Hepatocyte (in vitro differentiated cells): ENCODE measurements at regions not wholly inside any gene's neighbourhood (a gene's known extent, or its start where the extent isn't known, plus 50 kb on each side); places are given as distances from the start of the nearest gene placed in this dataset.

Experiments
- DNase-seq: peaks from one replicate; pipeline ENCODE4 v3.0.0-alpha.2; 2016; ENCODE audit warnings: low spot score
- H2AFZ ChIP-seq: fragments of 200-600 bp; sonication (generic); 2 replicates; pipeline ENCODE4 v1.6.0; 2016; ENCODE audit warnings: antibody characterized with exemption, mild to moderate bottlenecking
- H3K27ac ChIP-seq: fragments of 200-600 bp; sonication (generic); 2 replicates; pipeline ENCODE4 v1.5.1; 2016; ENCODE audit warnings: mild to moderate bottlenecking
- H3K27me3 ChIP-seq: fragments of 200-600 bp; sonication (generic); 2 replicates; pipeline ENCODE4 v1.6.1; 2016
- H3K36me3 ChIP-seq: fragments of 200-600 bp; sonication (generic); replicated peaks from 2 replicates; pipeline ENCODE4 v1.5.1; 2016; ENCODE audit warnings: low read depth; ENCODE audit not compliant: insufficient read depth
- H3K4me1 ChIP-seq: fragments of 200-600 bp; sonication (generic); 2 replicates; pipeline ENCODE4 v1.5.1; 2016; ENCODE audit warnings: mild to moderate bottlenecking, moderate library complexity; ENCODE audit not compliant: insufficient read depth
- H3K4me2 ChIP-seq: fragments of 200-600 bp; sonication (generic); 2 replicates; pipeline ENCODE4 v1.6.0; 2016
- H3K4me3 ChIP-seq: fragments of 200-600 bp; sonication (generic); 2 replicates; pipeline ENCODE4 v1.5.1; 2016; ENCODE audit warnings: mild to moderate bottlenecking
- H3K79me2 ChIP-seq: fragments of 200-600 bp; sonication (generic); 2 replicates; pipeline ENCODE4 v1.6.0; 2017; ENCODE audit warnings: mild to moderate bottlenecking
- H3K9me2 ChIP-seq: fragments of 200-600 bp; sonication (generic); replicated peaks from 2 replicates; pipeline ENCODE4 v1.6.0; 2017; ENCODE audit warnings: mild to moderate bottlenecking; ENCODE audit not compliant: insufficient read depth
- H3K9me3 ChIP-seq: fragments of 200-600 bp; sonication (generic); 2 replicates; pipeline ENCODE4 v1.5.1; 2016; ENCODE audit warnings: low read depth, mild to moderate bottlenecking
- H4K20me1 ChIP-seq: fragments of 200-600 bp; sonication (generic); 2 replicates; pipeline ENCODE4 v1.6.0; 2016; ENCODE audit warnings: mild to moderate bottlenecking; ENCODE audit not compliant: insufficient read depth, poor library complexity, severe bottlenecking
- EZH2 ChIP-seq: fragments of 200-600 bp; sonication (generic); IDR thresholded peaks from 2 replicates; pipeline ENCODE4 v1.6.1; 2016; ENCODE audit warnings: antibody characterized with exemption, mild to moderate bottlenecking, borderline replicate concordance
- EZH2phosphoT487 ChIP-seq: fragments of 200-600 bp; sonication (generic); IDR thresholded peaks from one replicate; pipeline ENCODE4 v1.6.1; 2018; ENCODE audit warnings: antibody characterized with exemption, mild to moderate bottlenecking, low read depth, moderate library complexity; ENCODE audit not compliant: unreplicated experiment, severe bottlenecking
- WGBS: methylation state at CpG from one replicate; pipeline ENCODE4 v1.1.6; 2016; ENCODE audit warnings: low lambda C conversion rate; ENCODE audit errors: missing lambda C conversion rate; 5-methylcytosine and 5-hydroxymethylcytosine counted together
- TF ChIP-seq, protein P1 (sequence below): fragments of 200-600 bp; sonication (generic); IDR thresholded peaks from 2 replicates; pipeline ENCODE4 v1.5.1; 2016; ENCODE audit warnings: antibody characterized with exemption, mild to moderate bottlenecking; ENCODE audit not compliant: poor library complexity

DNA sequence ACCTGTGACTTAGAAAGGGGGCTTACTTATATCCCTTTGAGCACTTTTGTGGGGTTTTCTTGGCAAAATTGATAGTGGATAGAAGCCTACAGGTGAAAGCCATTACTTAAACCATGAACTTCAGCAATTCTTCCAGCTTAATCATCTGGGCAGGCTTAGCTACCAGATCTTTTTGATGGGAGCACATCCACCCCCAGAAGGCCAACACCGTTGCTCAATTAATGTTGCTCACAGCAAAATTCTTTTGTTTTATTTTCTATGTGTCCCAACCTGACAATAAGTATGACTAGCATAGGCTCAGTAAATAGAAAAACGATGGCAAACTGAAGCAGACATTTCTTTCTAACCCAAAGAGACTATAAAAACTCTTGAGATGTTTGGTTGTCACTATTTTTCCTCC is 269.4 kb upstream of the TCF4 start:
- Histone ChIP-seq H3K9me2 (no peaks in the 10 kb centered on the region), H3K27me3 (no peaks in the 10 kb centered on the region), H3K79me2 (no peaks in the 10 kb centered on the region), H3K4me1 (peaks cover 9% of the 10 kb centered on the region), H2AFZ (no peak overlapping the region), H3K36me3 (no peaks in the 10 kb centered on the region), H3K4me3 (no peak overlapping the region), H3K4me2 (no peak overlapping the region), H4K20me1 (no peaks in the 10 kb centered on the region), H3K9me3 (no peaks in the 10 kb centered on the region), H3K27ac (no peak overlapping the region)
- 66% methylated on average over 2 of the region's 2 CpGs for WGBS
- DNase-seq, result no peak
- no peak for TF ChIP-seq EZH2phosphoT487

DNA sequence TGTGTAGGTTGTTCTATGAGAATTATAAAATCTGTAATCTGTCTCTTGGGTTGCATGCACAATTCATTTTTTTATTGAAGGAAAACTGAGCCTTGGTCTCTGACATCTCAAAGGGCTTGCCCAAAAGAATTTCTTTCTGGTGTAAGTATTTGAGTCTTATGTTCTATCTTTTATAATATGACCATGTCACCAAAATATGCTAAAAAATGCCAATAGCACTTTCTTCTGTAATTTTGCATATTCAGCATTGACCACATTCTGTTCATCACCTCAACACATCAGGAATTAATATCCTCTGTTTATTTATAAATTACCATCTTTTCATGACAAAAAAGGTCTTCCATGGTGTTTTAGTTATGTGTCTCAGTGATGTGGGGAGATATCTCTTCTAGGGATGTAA is 268.7 kb upstream of the TCF4 start:
- Histone ChIP-seq H3K27ac (no peak overlapping the region), H3K4me3 (no peak overlapping the region), H4K20me1 (no peaks in the 10 kb centered on the region), H3K79me2 (no peaks in the 10 kb centered on the region), H3K36me3 (no peaks in the 10 kb centered on the region), H3K9me2 (no peaks in the 10 kb centered on the region), H2AFZ (no peak overlapping the region), H3K4me2 (no peak overlapping the region), H3K4me1 (peaks cover 9% of the 10 kb centered on the region), H3K27me3 (no peaks in the 10 kb centered on the region), H3K9me3 (no peaks in the 10 kb centered on the region)
- TF ChIP-seq EZH2 (no peak), EZH2phosphoT487 (no peak)
- TF ChIP-seq, protein P1, sequence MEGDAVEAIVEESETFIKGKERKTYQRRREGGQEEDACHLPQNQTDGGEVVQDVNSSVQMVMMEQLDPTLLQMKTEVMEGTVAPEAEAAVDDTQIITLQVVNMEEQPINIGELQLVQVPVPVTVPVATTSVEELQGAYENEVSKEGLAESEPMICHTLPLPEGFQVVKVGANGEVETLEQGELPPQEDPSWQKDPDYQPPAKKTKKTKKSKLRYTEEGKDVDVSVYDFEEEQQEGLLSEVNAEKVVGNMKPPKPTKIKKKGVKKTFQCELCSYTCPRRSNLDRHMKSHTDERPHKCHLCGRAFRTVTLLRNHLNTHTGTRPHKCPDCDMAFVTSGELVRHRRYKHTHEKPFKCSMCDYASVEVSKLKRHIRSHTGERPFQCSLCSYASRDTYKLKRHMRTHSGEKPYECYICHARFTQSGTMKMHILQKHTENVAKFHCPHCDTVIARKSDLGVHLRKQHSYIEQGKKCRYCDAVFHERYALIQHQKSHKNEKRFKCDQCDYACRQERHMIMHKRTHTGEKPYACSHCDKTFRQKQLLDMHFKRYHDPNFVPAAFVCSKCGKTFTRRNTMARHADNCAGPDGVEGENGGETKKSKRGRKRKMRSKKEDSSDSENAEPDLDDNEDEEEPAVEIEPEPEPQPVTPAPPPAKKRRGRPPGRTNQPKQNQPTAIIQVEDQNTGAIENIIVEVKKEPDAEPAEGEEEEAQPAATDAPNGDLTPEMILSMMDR, result no peak
- DNase-seq, result no peak

DNA sequence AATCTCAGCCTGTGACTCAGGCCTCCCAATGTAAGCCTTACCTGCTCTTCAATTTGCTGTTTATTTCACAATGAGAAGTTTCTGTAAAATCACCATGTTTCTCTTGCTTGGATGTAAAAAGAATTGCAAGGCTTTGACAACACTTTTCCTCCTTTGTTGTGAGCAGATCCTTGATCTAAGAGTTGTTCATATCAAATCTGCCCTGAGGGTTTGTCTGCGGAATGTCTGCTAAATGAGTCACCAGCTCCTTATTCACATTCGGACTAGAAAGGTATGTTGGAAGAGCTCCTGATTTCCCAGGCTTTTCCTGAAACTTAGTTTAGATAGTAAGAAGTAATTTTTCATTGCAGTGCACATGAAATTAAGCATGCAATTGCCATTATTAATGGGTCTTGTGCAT is 268.2 kb upstream of the TCF4 start:
- Histone ChIP-seq H3K36me3 (no peaks in the 10 kb centered on the region), H3K4me2 (no peak overlapping the region)

DNA sequence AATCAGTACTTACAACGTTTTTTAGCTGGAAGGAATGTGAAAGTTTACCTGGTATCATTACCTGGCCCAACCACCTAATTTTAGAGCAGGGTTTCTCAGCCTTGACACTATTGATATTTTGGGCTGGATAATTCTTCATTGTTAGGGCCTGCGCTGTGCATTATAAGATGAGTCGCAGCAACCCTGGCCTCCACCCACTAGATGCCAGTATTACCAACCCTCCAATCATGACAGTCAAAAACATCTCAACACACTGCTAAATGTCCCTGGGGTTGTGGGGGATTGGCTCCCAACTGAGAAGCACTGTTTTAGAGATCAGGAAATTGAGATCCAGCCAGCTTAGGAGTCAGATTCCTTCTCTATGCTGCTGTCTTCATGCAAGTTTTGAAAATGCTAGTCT is 265.3 kb upstream of the TCF4 start:
- no peak overlapping the region for H3K4me2 ChIP-seq
- TF ChIP-seq EZH2, result no peak
- TF ChIP-seq EZH2phosphoT487, result no peak
- TF ChIP-seq, protein P1, result no peak
- H2AFZ ChIP-seq, result no peak overlapping the region
- H3K27me3 ChIP-seq, result no peaks in the 10 kb centered on the region
- WGBS, result 88% methylated on average over 3 of the region's 3 CpGs
- H3K9me3 ChIP-seq, result no peaks in the 10 kb centered on the region
- no peaks in the 10 kb centered on the region for H3K36me3 ChIP-seq
- DNase-seq, result no peak
- no peak overlapping the region for H3K27ac ChIP-seq
- H3K4me3 ChIP-seq, result no peak overlapping the region
- H3K4me1 ChIP-seq, result peaks cover 9% of the 10 kb centered on the region
- no peaks in the 10 kb centered on the region for H3K79me2 ChIP-seq
- no peaks in the 10 kb centered on the region for H4K20me1 ChIP-seq
- H3K9me2 ChIP-seq, result no peaks in the 10 kb centered on the region

More for the DNA sequence above, 268.2 kb upstream of the TCF4 start:
- Histone ChIP-seq H3K27me3 (no peaks in the 10 kb centered on the region), H3K4me3 (no peak overlapping the region), H2AFZ (no peak overlapping the region), H3K79me2 (no peaks in the 10 kb centered on the region), H3K4me1 (peaks cover 9% of the 10 kb centered on the region), H4K20me1 (no peaks in the 10 kb centered on the region), H3K9me3 (no peaks in the 10 kb centered on the region), H3K9me2 (no peaks in the 10 kb centered on the region), H3K27ac (peak overlapping the region; percentile 19)
- WGBS, result 27% methylated on average over 2 of the region's 2 CpGs
- peak; percentile 43 for DNase-seq
- TF ChIP-seq EZH2phosphoT487 (no peak), EZH2 (no peak)
- TF ChIP-seq, protein P1, result no peak
